Ascending aorta (tissue), 2 donors: ENCODE measurements at regions not wholly inside any gene's neighbourhood (a gene's known extent, or its start where the extent isn't known, plus 50 kb on each side); places are given as distances from the start of the nearest gene placed in this dataset.
"Not testable (repeated sequence)": the region's sequence is repeated elsewhere in the genome, so short reads cannot be mapped to it uniquely, and the experiment has no call there.

Experiments used
- DNase-seq, 2 donors: peaks; one replicate each; pipeline ENCODE4 v3.0.0-alpha.2; 2019; ENCODE audit warnings: low spot score in 2 of 2
- H3K27ac ChIP-seq, 2 donors: fragments of 200-600 bp; sonication (generic); one replicate each; pipeline ENCODE4 v1.5.1; 2016 to 2017; ENCODE audit warnings: mild to moderate bottlenecking in 1 of 2
- H3K27me3 ChIP-seq: fragments of 200-600 bp; sonication (generic); one replicate; pipeline ENCODE4 v1.5.1; 2017
- H3K36me3 ChIP-seq, 2 donors: fragments of 200-600 bp; sonication (generic); one replicate each; pipeline ENCODE4 v1.5.1; 2016
- H3K4me1 ChIP-seq, 2 donors: fragments of 200-600 bp; sonication (generic); one replicate each; pipeline ENCODE4 v1.5.1; 2016 to 2017; ENCODE audit warnings: mild to moderate bottlenecking in 1 of 2
- H3K4me3 ChIP-seq, 2 donors: fragments of 200-600 bp; sonication (generic); one replicate each; pipeline ENCODE4 v1.5.1; 2016 to 2017; ENCODE audit warnings: mild to moderate bottlenecking in 1 of 2
- H3K9me3 ChIP-seq, 2 donors: fragments of 200-600 bp; sonication (generic); one replicate each; pipeline ENCODE4 v1.5.1; 2016
- intact Hi-C: fragments of 100-400 bp; cut with DNase I; formaldehyde crosslinking; loops from one replicate; pipeline ENCODE4 v1.15.1; 2023

- H3K27me3 ChIP-seq, DNase-seq, H3K4me1 ChIP-seq, intact Hi-C loops, H3K9me3 ChIP-seq, H3K27ac ChIP-seq, H3K4me3 ChIP-seq, H3K36me3 ChIP-seq: not testable (repeated sequence)
Observed at GRCh38 chr21:5080015-5080414, 5441.4 kb upstream of the TPTE start.

- H3K9me3 ChIP-seq, H3K4me1 ChIP-seq, DNase-seq, H3K36me3 ChIP-seq, H3K27ac ChIP-seq, H3K4me3 ChIP-seq, H3K27me3 ChIP-seq, intact Hi-C loops: not testable (repeated sequence)
Observed at GRCh38 chr21:5084246-5084645, 5437.1 kb upstream of the TPTE start.

- H3K4me3 ChIP-seq, H3K9me3 ChIP-seq, H3K27me3 ChIP-seq, DNase-seq, H3K27ac ChIP-seq, intact Hi-C loops, H3K4me1 ChIP-seq, H3K36me3 ChIP-seq: not testable (repeated sequence)
Observed at GRCh38 chr21:5085456-5085855, 5435.9 kb upstream of the TPTE start.

- H3K4me3 ChIP-seq, H3K27ac ChIP-seq, H3K27me3 ChIP-seq, H3K4me1 ChIP-seq, H3K36me3 ChIP-seq, H3K9me3 ChIP-seq, intact Hi-C loops: not testable (repeated sequence)
- peak in 1 of 2 donors; percentile 67 for DNase-seq
Observed at GRCh38 chr21:5086416-5086815, 5435.0 kb upstream of the TPTE start.

GRCh38 chr21:5088820-5089219 is 5432.6 kb upstream of the TPTE start:
- intact Hi-C loops, H3K9me3 ChIP-seq, H3K4me1 ChIP-seq, DNase-seq, H3K27me3 ChIP-seq, H3K36me3 ChIP-seq, H3K4me3 ChIP-seq, H3K27ac ChIP-seq: not testable (repeated sequence)

GRCh38 chr21:5089399-5090089 is 5431.8 kb upstream of the TPTE start:
- H3K9me3 ChIP-seq, H3K4me3 ChIP-seq, H3K27me3 ChIP-seq, H3K36me3 ChIP-seq, H3K27ac ChIP-seq, intact Hi-C loops, H3K4me1 ChIP-seq: not testable (repeated sequence)
- peak in 1 of 2 donors; percentile 49 for DNase-seq

- H3K4me3 ChIP-seq, intact Hi-C loops, H3K36me3 ChIP-seq, DNase-seq, H3K9me3 ChIP-seq, H3K4me1 ChIP-seq, H3K27me3 ChIP-seq, H3K27ac ChIP-seq: not testable (repeated sequence)
Observed at GRCh38 chr21:5090132-5091079, 5431.0 kb upstream of the TPTE start.

GRCh38 chr21:5091274-5091673 is 5430.1 kb upstream of the TPTE start:
- intact Hi-C loops, DNase-seq, H3K4me3 ChIP-seq, H3K4me1 ChIP-seq, H3K27ac ChIP-seq, H3K9me3 ChIP-seq, H3K36me3 ChIP-seq, H3K27me3 ChIP-seq: not testable (repeated sequence)

- H3K36me3 ChIP-seq, DNase-seq, intact Hi-C loops, H3K4me3 ChIP-seq, H3K27me3 ChIP-seq, H3K9me3 ChIP-seq, H3K27ac ChIP-seq, H3K4me1 ChIP-seq: not testable (repeated sequence)
Observed at GRCh38 chr21:5095628-5096027, 5425.8 kb upstream of the TPTE start.

- H3K36me3 ChIP-seq, intact Hi-C loops, H3K27ac ChIP-seq, H3K4me3 ChIP-seq, H3K27me3 ChIP-seq, DNase-seq, H3K4me1 ChIP-seq, H3K9me3 ChIP-seq: not testable (repeated sequence)
Observed at GRCh38 chr21:5098010-5098743, 5423.2 kb upstream of the TPTE start.

- H3K4me3 ChIP-seq, DNase-seq, H3K4me1 ChIP-seq, H3K36me3 ChIP-seq, H3K9me3 ChIP-seq, intact Hi-C loops, H3K27ac ChIP-seq, H3K27me3 ChIP-seq: not testable (repeated sequence)
Observed at GRCh38 chr21:5100604-5101174, 5420.7 kb upstream of the TPTE start.

- H3K4me1 ChIP-seq, H3K36me3 ChIP-seq, H3K9me3 ChIP-seq, intact Hi-C loops, H3K4me3 ChIP-seq, H3K27ac ChIP-seq, H3K27me3 ChIP-seq: not testable (repeated sequence)
- DNase-seq: peak in 1 of 2 donors; percentile 66
Observed at GRCh38 chr21:5101749-5102148, 5419.6 kb upstream of the TPTE start.

GRCh38 chr21:5103880-5104561 is 5417.4 kb upstream of the TPTE start:
- not testable (repeated sequence) for H3K27ac ChIP-seq

More at GRCh38 chr21:5103880-5104561, 5417.4 kb upstream of the TPTE start:
- H3K9me3 ChIP-seq, H3K27me3 ChIP-seq, H3K4me3 ChIP-seq, H3K36me3 ChIP-seq, DNase-seq, intact Hi-C loops, H3K4me1 ChIP-seq: not testable (repeated sequence)
